ENCODE measurements at regions not wholly inside any gene's neighbourhood (a gene's known extent, or its start where the extent isn't known, plus 50 kb on each side); places are given as distances from the start of the nearest gene placed in this dataset.

DNA sequence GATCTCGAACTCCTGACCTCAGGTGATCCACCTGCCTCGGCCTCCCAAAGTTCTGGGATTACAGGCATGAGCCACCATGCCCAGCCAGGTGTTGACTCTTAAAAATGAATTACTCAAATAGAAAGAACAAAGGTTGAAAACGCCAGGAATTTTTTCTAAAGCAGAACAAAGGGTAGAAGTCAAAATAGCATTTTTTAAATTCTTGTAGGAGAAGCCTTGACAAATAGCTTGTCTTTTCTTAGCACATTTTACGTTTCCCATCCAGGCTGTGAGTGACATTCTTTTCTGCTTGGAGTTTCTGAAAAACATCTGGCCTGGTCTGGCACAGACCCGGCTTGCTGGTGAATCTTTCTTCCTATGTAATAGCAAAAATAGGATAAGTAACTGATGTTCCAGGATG lies 169.4 kb upstream of the ZNF462 start:
- H3K4me3 ChIP-seq (ENCODE audit: low read depth in 1 of 3, low read length in 3 of 3): no peak overlapping the region
- no peaks in the 10 kb centered on the region for H3K27me3 ChIP-seq (ENCODE audit: control insufficient read depth in 4 of 4, insufficient read depth in 4 of 4, low read length in 3 of 4)
- H3K9ac ChIP-seq (ENCODE audit: low read depth in 1 of 2, low read length in 2 of 2): no peak overlapping the region
- no peaks in the 10 kb centered on the region for H3K9me3 ChIP-seq (ENCODE audit: control insufficient read depth in 4 of 4, low read length in 3 of 4)
- no peak overlapping the region for H3K27ac ChIP-seq (ENCODE audit: low read depth in 1 of 2, low read length in 2 of 2)
- 70% methylated on average over 5 of the region's 5 CpGs for WGBS
- no peaks in the 10 kb centered on the region for H3K36me3 ChIP-seq (ENCODE audit: control insufficient read depth in 4 of 4, insufficient read depth in 3 of 4, low read depth in 1 of 4, low read length in 3 of 4)
- DNase-seq (ENCODE audit: low spot score): no peak
- TF ChIP-seq FOXA2 (IDR thresholded peaks at IDR 0.05) (no peak), TAF1 (conservative IDR thresholded peaks at IDR 0.05) (no peak)
- TF ChIP-seq, protein P1, sequence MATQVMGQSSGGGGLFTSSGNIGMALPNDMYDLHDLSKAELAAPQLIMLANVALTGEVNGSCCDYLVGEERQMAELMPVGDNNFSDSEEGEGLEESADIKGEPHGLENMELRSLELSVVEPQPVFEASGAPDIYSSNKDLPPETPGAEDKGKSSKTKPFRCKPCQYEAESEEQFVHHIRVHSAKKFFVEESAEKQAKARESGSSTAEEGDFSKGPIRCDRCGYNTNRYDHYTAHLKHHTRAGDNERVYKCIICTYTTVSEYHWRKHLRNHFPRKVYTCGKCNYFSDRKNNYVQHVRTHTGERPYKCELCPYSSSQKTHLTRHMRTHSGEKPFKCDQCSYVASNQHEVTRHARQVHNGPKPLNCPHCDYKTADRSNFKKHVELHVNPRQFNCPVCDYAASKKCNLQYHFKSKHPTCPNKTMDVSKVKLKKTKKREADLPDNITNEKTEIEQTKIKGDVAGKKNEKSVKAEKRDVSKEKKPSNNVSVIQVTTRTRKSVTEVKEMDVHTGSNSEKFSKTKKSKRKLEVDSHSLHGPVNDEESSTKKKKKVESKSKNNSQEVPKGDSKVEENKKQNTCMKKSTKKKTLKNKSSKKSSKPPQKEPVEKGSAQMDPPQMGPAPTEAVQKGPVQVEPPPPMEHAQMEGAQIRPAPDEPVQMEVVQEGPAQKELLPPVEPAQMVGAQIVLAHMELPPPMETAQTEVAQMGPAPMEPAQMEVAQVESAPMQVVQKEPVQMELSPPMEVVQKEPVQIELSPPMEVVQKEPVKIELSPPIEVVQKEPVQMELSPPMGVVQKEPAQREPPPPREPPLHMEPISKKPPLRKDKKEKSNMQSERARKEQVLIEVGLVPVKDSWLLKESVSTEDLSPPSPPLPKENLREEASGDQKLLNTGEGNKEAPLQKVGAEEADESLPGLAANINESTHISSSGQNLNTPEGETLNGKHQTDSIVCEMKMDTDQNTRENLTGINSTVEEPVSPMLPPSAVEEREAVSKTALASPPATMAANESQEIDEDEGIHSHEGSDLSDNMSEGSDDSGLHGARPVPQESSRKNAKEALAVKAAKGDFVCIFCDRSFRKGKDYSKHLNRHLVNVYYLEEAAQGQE (IDR thresholded peaks at IDR 0.05): no peak
- TF ChIP-seq, protein P2, sequence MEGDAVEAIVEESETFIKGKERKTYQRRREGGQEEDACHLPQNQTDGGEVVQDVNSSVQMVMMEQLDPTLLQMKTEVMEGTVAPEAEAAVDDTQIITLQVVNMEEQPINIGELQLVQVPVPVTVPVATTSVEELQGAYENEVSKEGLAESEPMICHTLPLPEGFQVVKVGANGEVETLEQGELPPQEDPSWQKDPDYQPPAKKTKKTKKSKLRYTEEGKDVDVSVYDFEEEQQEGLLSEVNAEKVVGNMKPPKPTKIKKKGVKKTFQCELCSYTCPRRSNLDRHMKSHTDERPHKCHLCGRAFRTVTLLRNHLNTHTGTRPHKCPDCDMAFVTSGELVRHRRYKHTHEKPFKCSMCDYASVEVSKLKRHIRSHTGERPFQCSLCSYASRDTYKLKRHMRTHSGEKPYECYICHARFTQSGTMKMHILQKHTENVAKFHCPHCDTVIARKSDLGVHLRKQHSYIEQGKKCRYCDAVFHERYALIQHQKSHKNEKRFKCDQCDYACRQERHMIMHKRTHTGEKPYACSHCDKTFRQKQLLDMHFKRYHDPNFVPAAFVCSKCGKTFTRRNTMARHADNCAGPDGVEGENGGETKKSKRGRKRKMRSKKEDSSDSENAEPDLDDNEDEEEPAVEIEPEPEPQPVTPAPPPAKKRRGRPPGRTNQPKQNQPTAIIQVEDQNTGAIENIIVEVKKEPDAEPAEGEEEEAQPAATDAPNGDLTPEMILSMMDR (IDR thresholded peaks at IDR 0.05; ENCODE audit: low read depth, low read length, missing input control): no peak
- TF ChIP-seq, protein P3, sequence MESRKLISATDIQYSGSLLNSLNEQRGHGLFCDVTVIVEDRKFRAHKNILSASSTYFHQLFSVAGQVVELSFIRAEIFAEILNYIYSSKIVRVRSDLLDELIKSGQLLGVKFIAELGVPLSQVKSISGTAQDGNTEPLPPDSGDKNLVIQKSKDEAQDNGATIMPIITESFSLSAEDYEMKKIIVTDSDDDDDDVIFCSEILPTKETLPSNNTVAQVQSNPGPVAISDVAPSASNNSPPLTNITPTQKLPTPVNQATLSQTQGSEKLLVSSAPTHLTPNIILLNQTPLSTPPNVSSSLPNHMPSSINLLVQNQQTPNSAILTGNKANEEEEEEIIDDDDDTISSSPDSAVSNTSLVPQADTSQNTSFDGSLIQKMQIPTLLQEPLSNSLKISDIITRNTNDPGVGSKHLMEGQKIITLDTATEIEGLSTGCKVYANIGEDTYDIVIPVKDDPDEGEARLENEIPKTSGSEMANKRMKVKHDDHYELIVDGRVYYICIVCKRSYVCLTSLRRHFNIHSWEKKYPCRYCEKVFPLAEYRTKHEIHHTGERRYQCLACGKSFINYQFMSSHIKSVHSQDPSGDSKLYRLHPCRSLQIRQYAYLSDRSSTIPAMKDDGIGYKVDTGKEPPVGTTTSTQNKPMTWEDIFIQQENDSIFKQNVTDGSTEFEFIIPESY (IDR thresholded peaks at IDR 0.05): no peak
- H3K4me1 ChIP-seq (ENCODE audit: control insufficient read depth in 4 of 4, insufficient read depth in 4 of 4, low read length in 3 of 4): no peaks in the 10 kb centered on the region

DNA sequence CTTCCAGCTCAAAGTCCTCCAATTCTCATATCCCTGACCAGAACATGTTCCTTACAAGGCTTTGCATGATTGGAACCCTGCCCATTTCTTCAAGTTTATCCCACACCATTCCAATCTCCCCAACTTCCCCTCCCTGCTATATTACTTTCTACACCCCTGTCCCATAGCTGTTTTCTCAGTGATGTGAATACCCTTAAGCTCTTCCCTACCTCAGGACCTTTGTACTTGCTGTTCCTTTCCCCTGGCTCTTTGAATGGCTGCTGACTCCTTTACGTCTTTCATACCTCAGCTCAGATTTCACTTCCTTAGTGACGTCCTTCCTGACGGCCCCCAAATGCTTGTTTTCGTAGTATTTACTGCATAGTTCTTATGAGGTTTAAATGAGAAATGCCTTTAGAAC lies 166.2 kb upstream of the ZNF462 start:
- H3K4me1 ChIP-seq (ENCODE audit: control insufficient read depth in 4 of 4, insufficient read depth in 4 of 4, low read length in 3 of 4): no peaks in the 10 kb centered on the region
- H3K27me3 ChIP-seq (ENCODE audit: control insufficient read depth in 4 of 4, insufficient read depth in 4 of 4, low read length in 3 of 4): no peaks in the 10 kb centered on the region
- no peak overlapping the region for H3K9ac ChIP-seq (ENCODE audit: low read depth in 1 of 2, low read length in 2 of 2)
- no peaks in the 10 kb centered on the region for H3K36me3 ChIP-seq (ENCODE audit: control insufficient read depth in 4 of 4, insufficient read depth in 3 of 4, low read depth in 1 of 4, low read length in 3 of 4)
- 80% methylated on average over 4 of the region's 4 CpGs for WGBS
- no peak overlapping the region for H3K27ac ChIP-seq (ENCODE audit: low read depth in 1 of 2, low read length in 2 of 2)
- H3K4me3 ChIP-seq (ENCODE audit: low read depth in 1 of 3, low read length in 3 of 3): no peak overlapping the region
- H3K9me3 ChIP-seq (ENCODE audit: control insufficient read depth in 4 of 4, low read length in 3 of 4): no peaks in the 10 kb centered on the region
- no peak for DNase-seq (ENCODE audit: low spot score)
- TF ChIP-seq EGR1 (IDR thresholded peaks at IDR 0.05; ENCODE audit: low read depth in 2 of 2) (no peak), FOXA2 (IDR thresholded peaks at IDR 0.05) (no peak), JUND (IDR thresholded peaks at IDR 0.05) (no peak), RAD21 (IDR thresholded peaks at IDR 0.05) (no peak), GABPA (IDR thresholded peaks at IDR 0.05 in 1 of 2, conservative IDR thresholded peaks at IDR 0.05 in 1 of 2) (no peak), SP1 (IDR thresholded peaks at IDR 0.05) (no peak), NR2F2 (IDR thresholded peaks at IDR 0.05) (no peak), YY1 (IDR thresholded peaks at IDR 0.05) (no peak), TAF1 (conservative IDR thresholded peaks at IDR 0.05) (no peak), HNF4G (IDR thresholded peaks at IDR 0.05) (no peak), HNF4A (conservative IDR thresholded peaks at IDR 0.05) (no peak), FOXA1 (IDR thresholded peaks at IDR 0.05) (no peak), RXRA (IDR thresholded peaks at IDR 0.05) (no peak)
- TF ChIP-seq, protein P4, sequence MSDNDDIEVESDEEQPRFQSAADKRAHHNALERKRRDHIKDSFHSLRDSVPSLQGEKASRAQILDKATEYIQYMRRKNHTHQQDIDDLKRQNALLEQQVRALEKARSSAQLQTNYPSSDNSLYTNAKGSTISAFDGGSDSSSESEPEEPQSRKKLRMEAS (IDR thresholded peaks at IDR 0.05): no peak
- TF ChIP-seq, protein P3 (IDR thresholded peaks at IDR 0.05): no peak
- TF ChIP-seq, protein P5, sequence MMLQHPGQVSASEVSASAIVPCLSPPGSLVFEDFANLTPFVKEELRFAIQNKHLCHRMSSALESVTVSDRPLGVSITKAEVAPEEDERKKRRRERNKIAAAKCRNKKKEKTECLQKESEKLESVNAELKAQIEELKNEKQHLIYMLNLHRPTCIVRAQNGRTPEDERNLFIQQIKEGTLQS (IDR thresholded peaks at IDR 0.05): no peak
- TF ChIP-seq, protein P1 (IDR thresholded peaks at IDR 0.05): no peak

Data from liver (tissue), 8 donors.